ENCODE measurements at regions not wholly inside any gene's neighbourhood (a gene's known extent, or its start where the extent isn't known, plus 50 kb on each side); places are given as distances from the start of the nearest gene placed in this dataset.
"Not testable (repeated sequence)": the region's sequence is repeated elsewhere in the genome, so short reads cannot be mapped to it uniquely, and the experiment has no call there.

DNA sequence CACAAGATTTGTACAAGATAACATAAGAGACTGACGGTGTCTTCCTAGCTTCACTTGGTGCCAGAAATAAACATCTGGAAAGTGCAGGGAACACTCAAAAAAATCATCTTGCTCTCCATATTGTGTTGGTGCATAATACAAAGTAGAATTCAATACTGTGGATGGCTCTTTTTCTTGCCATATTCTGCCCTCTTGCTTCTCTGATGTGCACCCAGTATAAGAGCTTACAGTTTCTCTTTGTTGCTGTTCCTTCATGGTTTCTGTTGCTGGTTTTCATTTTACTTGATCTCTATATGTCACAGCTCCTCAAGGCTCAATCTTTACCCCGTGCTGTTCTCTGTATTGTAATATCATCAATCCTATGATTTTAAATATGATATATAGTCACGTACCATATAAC is 528.5 kb upstream of the ZP4 start:
- no peak for DNase-seq

DNA sequence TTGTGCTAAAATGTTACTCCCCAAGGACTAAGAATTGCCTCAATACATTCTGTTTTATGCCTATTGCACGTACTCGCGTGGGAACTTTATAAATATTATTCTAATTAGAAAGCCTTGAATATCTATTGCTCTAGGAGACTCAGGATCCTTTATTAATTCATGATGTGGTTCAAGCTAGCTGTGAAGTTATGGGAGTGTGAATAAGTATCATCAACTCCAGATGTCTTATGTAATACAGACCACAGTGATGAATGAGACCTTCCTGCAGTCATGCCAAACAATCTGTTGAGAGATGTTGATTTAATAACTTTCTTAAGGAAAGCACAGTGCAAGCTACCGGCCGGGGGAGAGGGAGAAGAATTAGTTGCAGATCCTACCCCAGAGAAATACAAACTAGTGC is 519.2 kb upstream of the ZP4 start:
- no peak for DNase-seq

DNA sequence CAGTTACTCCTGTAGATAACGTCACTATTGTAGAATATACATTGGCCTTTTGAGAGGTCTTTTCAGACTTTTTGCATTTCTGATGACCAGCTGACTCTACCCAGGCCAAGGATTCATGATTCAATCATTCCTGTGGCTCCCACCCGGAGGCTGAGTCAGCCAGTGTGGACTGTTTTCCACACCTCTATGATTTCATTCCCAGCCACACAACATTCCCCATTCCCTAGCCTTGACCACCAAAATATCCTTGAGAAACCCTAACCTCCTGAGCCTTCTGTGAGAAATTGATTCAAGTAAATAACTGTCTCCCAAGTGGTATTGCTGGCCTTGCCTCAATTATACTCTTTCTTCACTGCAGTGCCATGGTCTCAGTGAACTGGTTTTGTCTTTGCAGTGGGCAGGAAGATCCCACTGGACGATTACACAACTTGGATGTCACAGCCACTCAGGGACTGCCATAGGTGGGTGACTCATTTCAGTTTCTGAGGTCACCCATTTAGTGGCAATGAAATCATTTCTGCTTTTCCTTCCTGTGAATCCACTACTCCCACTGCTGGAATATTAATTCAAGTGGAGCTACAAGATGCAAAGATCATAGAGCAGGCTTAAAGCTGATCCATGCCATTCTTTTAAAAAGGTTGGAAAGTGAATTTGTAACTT is 518.6 kb upstream of the ZP4 start:
- no peak for DNase-seq

DNA sequence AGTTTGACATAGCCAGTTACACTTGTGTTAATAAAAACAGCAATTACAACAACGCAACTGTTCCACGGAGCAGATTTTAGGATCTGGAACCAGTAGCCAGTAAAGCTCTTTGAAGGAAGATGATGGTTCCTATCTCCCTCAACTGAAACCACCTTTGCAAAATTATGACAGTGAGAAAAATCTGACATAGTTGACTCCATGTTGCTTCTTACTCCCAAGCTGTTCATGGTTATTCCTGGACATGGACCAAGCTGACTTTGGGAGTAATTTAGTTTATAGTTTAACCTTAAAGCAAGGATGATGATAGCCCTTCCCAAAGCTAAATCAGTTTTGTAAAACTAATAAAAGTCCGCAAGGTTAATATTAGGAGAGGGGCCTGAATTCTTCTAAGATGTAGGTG is 518.0 kb upstream of the ZP4 start:
- DNase-seq, result no peak

DNA sequence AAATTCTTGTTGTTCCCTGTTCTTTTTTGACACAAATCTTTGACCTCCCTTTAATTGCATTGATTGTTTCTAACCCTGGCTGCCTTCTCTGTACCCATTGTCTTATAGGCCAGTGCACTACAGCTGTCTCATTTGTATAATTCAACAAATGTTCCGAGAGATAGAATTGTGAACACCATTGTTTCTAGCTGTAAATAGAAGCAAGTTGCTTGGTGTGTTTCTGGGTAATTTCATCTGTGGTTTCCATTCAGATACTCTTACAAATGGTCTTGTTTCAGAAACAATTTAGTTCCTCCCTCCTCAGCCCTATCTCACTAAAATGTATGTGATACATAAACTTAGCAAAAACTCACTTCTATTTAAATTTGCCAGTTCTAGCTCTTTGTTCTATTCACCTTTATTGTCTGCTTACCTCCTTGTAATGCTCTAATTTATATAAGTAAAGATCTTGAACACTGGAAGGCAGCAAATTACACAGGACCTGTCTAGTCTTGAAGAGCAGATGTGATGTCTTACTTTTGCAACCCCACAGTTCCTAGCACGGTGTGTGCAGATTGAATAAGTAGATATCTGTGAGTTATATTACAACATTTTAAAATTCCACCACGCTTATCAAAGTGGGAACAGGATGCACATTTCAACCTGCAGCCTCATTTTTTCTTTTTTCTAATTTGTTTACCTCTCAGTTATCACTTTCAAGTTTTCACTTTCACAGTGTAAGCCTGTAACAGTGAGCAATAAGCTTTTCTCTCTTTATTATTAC is 515.6 kb upstream of the ZP4 start:
- no peak for DNase-seq

DNA sequence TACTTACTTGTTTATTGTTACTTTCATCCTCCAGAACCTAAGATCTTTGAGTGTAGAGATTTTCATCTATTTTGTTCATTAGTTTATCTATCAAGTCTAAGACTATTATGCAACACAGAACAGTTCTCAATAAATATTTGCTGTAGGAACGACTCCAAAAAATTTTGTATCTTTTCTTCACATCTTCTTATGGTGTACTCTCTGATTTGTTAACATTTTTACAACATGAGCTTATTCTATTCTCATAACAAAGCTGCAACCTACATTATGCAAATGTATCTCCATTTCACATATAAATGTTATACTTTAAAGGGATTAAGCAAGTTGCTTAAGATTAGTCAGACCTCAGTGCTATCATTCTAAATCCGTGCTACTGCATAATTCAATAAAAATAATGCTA is 514.2 kb upstream of the ZP4 start:
- DNase-seq, result no peak

DNA sequence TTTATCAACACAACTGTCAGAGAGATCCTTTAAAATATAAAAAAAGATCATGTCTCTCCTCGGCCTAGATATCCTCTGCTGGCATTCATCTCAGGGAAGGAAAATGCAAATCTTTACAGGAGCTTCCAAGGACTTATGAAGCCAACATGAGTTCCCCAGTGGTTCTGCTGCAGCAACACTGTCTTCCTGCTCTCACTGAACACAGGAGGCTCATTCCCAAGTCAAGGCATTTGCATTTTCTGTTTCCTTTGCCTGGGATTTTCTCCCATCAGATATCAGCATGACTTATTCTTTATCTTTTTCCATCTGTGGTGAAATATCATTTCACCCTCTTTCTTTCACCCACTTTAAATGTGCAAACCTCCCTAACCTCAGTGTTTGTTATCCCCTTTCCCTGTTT is 513.8 kb upstream of the ZP4 start:
- DNase-seq, result no peak

DNA sequence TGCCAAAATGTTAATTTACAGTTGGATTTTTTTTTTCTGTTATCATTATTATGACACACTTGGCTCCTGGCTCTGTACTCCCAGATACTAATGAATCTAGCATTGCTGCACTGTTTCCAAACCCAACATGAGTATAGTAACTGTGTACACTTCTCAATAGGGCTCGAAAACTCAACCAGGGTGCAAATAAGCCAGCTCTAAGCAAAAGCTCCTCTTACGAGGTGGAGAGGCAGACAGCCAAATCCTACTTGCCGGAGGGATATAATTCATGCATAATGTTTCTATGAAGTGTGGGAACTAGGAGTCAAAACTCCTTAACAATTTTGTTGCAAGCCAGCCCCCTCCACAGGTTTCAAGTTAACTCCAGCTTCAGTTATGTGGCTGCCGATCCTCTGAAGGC is 510.4 kb upstream of the ZP4 start:
- DNase-seq, result no peak

DNA sequence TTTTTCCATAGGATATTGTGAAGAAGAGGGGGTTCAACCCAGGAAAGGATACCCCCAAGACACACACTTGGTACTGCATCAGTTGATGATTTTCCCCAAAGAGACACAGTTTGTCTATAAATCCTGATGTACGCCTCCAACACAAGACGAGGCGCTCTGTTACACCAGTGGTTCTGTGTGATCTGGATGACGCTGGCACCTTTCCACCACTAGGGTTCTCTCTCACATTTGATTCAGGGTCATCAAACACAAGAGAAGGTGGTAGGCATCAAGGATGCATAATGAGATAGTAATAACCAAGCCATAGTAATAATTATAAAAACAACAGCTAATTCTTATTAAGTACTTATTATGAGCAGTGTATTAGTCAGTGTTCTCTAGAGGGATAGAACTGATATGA is 508.8 kb upstream of the ZP4 start:
- no peak for DNase-seq

DNA sequence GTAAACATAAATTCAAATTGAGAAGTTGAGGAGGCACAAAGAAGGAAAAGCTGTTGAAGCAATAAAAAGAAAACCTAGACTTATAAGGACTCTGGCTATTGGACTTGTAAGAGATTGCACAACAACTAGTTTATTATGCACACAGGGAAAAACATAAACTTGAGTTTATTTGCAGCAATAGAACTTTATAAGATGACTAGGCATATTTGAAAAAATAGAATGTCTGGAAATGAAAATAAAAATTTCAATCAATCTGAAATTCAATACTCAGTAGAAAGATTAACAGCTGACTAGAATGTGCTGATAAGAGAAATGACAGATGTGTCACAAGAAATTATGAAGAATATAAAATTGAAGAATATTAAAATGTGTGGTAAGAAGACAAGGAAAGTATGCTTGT is 505.4 kb upstream of the ZP4 start:
- DNase-seq, result no peak

DNA sequence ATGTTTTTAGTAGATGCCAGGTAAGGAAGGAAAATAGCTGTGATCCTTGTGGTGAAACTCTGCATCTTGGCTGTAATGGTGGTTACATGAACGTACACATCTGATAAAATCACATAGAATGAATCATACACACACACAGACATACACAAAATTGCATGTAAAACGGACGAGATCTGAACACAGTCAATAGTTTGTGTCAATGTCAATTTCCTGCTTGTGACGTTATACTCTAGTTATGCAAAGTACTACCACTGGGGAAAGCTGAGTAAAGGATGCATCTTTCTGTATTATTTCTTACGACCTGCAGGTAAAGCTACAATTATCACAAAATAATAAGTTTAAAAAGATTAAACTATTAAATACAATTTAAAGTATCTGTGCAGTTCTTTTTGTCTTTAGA is 493.7 kb upstream of the ZP4 start:
- DNase-seq, result no peak

DNA sequence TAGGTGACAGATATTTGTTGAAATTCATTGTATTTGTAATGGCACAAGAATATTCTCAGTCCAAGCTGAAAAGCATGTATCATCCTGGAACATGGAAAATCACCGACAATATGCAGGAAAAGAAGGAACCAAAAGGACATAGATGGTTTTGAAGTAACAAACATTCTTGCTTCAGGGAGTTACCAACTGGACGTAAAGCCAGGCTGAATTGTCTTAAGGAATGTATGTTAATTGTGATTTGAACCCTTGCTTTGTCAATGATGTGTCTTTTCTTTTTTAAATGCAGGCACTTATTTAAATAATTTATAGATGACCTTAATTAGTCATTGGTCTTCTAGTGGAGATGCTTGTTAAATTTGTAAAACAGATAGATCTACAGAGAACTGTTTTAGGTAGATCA is 489.4 kb upstream of the ZP4 start:
- no peak for DNase-seq

DNA sequence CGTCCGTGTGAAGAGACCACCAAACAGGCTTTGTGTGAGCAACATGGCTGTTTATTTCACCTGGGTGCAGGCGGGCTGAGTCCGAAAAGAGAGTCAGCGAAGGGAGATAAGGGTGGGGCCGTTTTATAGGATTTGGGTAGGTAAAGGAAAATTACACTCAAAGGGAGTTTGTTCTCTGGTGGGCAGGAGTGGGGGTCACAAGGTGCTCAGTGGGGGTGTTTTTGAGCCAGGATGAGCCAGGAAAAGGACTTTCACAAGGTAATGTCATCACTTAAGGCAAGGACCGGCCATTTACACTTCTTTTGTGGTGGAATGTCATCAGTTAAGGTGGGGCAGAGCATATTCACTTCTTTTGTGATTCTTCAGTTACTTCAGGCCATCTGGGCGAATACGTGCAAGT is 488.7 kb upstream of the ZP4 start:
- not testable (repeated sequence) for DNase-seq

DNA sequence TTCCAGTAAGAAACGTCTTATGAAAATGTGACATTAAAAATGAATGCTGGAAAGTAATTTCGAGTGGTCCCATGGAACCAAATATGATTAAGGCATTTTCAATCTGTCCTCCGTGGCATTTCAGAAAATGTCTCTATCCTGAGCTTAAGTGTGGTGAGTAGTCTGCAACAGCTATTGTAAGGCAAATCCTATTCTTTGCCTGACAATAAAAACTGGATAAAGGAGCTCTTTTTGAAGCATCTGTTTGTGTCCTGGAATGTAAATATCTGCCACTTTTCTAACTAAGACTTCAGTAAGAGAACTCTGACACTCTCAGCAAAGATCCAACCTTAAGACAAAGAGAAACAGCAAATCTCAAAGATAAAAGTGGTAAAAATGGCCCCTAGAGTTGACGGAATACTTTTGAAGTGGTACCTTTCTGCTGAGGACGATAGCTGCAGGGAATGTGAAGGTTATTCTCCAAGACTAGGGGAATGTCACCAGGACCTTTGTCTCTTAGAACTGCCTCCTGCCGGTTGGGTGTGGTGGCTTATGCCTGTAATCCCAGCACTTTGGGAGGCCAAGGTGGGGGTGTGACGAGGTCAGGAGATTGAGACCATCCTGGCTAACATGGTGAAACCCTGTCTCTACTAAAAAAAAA is 486.7 kb upstream of the ZP4 start:
- DNase-seq, result no peak

DNA sequence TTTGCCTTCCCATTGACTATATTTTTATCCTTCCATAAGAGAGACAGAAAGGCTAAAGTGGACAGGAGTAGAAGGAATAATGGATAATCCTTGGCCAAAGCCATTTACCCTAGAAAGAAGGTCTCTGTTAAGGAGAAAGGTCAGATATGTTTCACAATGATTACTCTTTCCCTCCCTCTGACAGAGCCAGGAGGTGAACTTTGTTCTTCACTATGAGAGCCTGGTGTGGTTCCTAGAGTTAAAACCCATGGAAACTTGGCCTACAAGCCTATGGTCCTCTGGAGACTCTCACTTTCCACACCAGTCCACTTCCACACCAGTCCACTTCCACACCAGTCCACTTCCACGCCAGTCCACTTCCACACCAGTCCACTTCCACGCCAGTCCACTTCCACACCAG is 479.9 kb upstream of the ZP4 start:
- DNase-seq, result no peak

DNA sequence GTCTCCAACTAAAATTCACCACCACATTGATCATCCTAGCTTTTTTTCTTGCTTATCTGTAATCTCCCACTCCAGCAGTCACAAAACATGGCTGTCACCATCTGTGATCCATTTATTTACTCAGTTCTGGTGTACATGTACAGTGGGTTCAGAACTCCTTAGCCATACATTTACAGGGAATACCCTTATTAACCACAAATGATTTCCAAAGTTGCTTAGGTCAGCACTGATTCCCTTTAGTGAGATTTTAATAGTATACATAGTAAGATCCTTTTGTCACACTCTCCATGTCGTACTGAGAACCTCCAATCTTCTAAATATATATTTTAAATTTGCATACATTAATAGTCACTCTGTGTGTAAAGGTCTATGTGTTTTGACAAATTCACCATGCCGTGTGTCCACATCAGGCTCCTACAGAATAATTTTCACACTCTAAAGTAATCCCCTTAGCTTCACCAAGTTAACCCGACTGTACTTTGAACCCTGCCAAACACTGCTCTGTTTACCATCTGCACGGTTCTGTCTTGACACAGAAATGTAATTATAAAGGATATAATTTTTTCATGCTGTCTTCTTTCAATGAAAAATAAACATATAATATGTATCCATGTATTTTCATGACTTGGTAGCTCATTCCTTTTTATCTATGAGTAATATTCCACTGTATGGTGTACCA is 473.6 kb upstream of the ZP4 start:
- DNase-seq, result no peak

DNA sequence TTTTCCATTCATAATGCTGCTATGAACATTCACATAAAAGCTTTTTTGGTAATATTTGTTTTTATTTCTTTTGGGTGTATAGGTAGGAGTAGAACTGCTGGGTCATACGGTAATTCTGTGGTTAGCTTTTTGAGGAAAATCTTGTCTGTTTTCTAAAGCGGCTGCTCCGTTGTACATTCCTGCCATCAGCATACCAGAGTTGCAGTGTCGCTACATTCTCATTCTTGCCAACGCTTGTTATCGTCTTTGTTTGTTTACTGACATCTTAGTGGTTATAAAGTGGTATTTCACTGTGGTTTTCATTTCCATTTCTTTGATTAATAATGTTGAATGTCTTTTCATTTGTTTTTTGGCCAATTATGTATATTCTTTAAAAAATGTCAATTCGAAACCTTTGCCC is 469.8 kb upstream of the ZP4 start:
- no peak for DNase-seq

DNA sequence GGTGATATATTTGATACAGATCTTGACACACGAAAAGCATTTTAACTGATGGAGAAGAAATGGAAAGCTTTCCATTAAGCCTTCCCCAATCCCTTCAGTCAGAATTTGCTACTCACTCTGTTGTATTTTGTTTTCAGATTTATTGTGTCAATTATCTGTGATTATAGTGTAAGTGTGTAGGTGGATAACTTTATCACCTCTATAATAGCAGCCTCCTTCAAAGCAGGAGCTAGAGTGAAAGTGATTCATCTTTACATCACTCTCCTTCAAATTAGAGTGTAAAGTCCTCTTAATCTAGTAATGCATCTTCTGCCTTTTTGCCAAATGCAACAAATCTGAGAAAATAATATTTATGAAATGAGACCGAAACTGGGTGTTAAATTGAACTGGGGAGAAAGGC is 459.7 kb upstream of the ZP4 start:
- no peak for DNase-seq

DNA sequence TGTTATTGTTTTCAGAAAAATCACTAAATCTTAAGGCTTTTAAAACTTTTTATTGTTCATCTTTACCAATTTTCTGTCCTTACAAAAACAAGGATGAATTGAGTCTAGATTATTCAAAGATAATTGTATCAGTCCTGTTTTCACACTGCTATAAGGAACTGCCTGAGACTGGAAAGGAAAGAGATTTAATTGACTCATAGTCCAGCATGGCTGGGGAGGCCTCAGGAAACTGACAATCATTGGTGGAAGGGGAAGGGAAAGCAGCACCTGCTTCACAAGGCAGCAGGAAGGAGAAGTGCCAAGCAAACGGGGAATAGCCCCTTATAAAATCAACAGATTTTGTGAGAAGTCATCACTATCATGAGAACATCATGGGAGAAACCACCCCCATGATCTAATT is 455.6 kb upstream of the ZP4 start:
- no peak for DNase-seq

DNA sequence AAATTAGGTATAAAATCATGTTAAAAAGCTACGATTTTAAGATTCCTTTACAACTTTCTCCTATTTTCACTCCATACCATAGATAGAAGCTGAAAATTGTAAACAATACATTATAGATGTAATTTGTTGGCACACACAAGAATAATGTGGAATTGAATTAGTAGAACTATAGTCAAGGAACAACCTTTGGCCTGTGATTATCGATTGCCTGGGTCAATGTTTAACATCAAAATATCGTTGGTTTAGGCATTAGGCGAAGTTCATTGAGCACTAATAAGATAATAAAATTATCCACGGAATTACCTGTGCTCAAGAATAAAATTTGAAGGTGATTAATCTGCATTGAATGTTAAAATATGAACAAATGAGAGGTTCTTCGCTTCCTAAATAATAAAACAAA is 455.1 kb upstream of the ZP4 start:
- DNase-seq, result no peak

DNA sequence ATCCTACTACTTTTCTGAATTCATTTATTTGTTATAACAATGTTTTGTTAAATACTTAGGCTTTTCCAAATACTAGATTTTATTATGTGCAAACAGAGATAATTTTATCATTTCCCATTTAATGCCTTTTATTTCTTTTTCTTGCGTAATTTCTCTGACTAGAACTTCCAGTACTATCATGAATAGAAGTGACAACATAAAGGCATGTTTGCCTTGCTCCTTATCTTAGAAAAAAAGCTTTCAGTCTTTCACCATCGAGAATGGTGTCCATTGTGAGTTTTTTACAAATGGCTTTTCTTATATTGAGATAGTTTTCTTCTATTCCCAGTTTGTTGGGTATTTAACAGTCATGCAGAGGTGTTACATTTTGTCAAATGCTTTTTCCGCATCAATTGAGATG is 453.1 kb upstream of the ZP4 start:
- no peak for DNase-seq

DNA sequence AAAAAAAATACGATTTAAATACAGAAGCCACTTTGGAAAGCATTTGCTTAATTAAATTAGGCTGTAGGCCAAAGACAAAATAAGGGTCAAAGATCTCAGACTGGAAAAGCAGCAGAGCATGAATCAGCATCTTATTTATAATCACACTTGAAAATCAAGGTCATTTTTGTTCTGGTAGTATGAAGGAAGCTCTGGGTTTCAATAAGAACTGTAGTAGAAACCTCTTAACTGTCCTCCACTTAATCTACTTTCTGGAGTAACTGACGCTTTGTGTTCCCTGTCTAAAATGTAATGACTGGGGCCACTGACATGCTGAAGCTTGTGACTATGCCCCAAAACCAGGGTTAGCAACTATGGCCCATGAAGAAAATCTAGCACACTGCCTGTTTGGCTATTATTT is 450.7 kb upstream of the ZP4 start:
- no peak for DNase-seq

DNA sequence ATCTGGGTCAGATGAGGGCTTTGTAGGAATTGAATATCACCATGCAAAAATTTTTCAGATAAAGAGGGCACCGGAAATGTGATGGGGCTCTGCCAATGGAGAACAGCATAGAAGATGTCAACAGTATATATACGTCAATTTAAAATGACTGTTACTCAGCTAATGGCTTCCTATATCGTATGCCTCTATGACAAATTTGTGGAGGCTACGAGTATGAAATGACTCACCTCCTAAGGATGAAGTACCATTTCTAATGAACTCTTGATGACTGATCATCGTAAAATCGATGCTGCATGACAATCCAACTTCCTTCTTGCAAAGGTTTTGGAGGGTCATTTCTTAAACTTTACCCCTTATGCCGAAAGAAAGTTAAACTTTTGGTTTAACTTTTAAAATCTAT is 450.3 kb upstream of the ZP4 start:
- DNase-seq, result no peak

DNA sequence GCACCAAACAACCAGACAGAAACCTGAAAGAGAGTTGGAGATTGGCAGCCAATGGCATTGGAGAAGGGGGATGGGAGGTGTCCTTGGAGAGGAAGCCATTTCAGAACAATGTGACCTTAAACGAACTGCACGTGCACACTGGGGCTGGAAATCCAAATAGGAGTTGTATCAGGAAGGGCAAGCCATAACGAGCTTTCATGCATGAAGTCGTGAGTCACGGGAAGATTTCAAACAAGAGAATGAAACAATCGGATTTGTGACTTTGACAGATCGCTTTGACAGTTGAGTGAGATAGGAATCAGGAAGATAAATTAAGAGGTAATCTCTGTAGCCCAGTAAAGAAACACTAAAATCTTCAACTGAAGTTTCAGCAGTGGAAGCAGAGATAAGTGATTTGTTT is 445.8 kb upstream of the ZP4 start:
- DNase-seq, result no peak

Measured in activated naive CD4-positive, alpha-beta T cell treated with Interleukin-2 at 50 U/mL for 16 hours (primary cell).